Transverse colon (tissue), 4 donors: ENCODE measurements at regions not wholly inside any gene's neighbourhood (a gene's known extent, or its start where the extent isn't known, plus 50 kb on each side); places are given as distances from the start of the nearest gene placed in this dataset.
"Not testable (repeated sequence)": the region's sequence is repeated elsewhere in the genome, so short reads cannot be mapped to it uniquely, and the experiment has no call there.

ENCODE experiments used
- DNase-seq: peaks from one replicate; pipeline ENCODE4 v3.0.0-alpha.2; 2019
- H3K27ac ChIP-seq, 4 donors: fragments of 200-600 bp; sonication (generic); 2 replicates each; pipeline ENCODE4 v1.5.1; 2016 to 2018; ENCODE audit warnings: inconsistent platforms in 4 of 4
- H3K27me3 ChIP-seq: fragments of 200-600 bp; sonication (generic); 2 replicates; pipeline ENCODE4 v1.5.1; 2017; ENCODE audit warnings: inconsistent platforms
- H3K36me3 ChIP-seq, 4 donors: fragments of 200-600 bp; sonication (generic); 2 replicates each; pipeline ENCODE4 v1.5.1; 2017 to 2019; ENCODE audit warnings: inconsistent platforms in 4 of 4
- H3K4me1 ChIP-seq, 4 donors: fragments of 200-600 bp; sonication (generic); 2 replicates each; pipeline ENCODE4 v1.5.1; 2017 to 2020; ENCODE audit warnings: inconsistent platforms in 4 of 4
- H3K4me3 ChIP-seq, 4 donors: fragments of 200-600 bp; sonication (generic); 1 replicate in 1 of 4; 2 replicates in 3 of 4; pipeline versions ENCODE4 v1.5.1 to v1.6.1; 2017 to 2019; ENCODE audit warnings: inconsistent platforms in 4 of 4
- H3K9me3 ChIP-seq, 2 donors: fragments of 200-600 bp; sonication (generic); 2 replicates each; pipeline ENCODE4 v1.5.1; 2017 to 2019; ENCODE audit warnings: inconsistent platforms in 2 of 2
- EP300 ChIP-seq: sonication (generic); formaldehyde crosslinking; IDR thresholded peaks from one replicate; pipeline ENCODE4 v1.6.1; 2017; ENCODE audit warnings: antibody characterized with exemption, low read depth
- POLR2A ChIP-seq: fragments of 450-650 bp; IDR thresholded peaks from one replicate; pipeline ENCODE4 v1.6.1; 2016; ENCODE audit warnings: antibody characterized with exemption, mild to moderate bottlenecking, moderate library complexity
- POLR2AphosphoS5 ChIP-seq, 3 donors: sonication (generic); formaldehyde crosslinking; IDR thresholded peaks; one replicate each; pipeline ENCODE4 v1.6.1; 2016; ENCODE audit warnings: antibody characterized with exemption in 3 of 3
- WGBS, 2 donors: methylation state at CpG; one replicate each; pipeline ENCODE4 v1.1.5; 2018; ENCODE audit warnings: low coverage in 1 of 2; 5-methylcytosine and 5-hydroxymethylcytosine counted together
- in situ Hi-C, 4 donors: fragments of 200-750 bp; cut with MboI; loops; one replicate each; pipeline versions ENCODE4 v1.15.0 to v1.15.1; 2017; ENCODE audit warnings: low sequenced_read_pairs in 3 of 4, low pct_ligation_motif_present in 1 of 4, low pct_unique_long_range_greater_than_20kb in 1 of 4
- intact Hi-C: fragments of 100-400 bp; cut with DNase I; formaldehyde crosslinking; loops from one replicate; pipeline ENCODE4 v1.15.1; 2023; ENCODE audit warnings: low total_unique reads
- TF ChIP-seq, protein P1 (sequence below), 5 experiments: fragments of 200-600 bp in 3 of 5; fragments of 450-650 bp in 2 of 5; sonication (generic) in 3 of 5; IDR thresholded peaks; 1 replicate in 2 of 5; 2 replicates in 3 of 5; pipeline ENCODE4 v1.5.1; 2016 to 2017; ENCODE audit warnings: antibody characterized with exemption in 5 of 5, inconsistent platforms in 3 of 5, mild to moderate bottlenecking in 2 of 5, moderate library complexity in 1 of 5

- in situ Hi-C loops, H3K36me3 ChIP-seq, H3K9me3 ChIP-seq, H3K27me3 ChIP-seq, intact Hi-C loops, H3K4me1 ChIP-seq: not testable (repeated sequence)
- Histone ChIP-seq H3K4me3 (peak overlapping the region in 3 of 4 donors; percentile 26 to 58 (median 36)), H3K27ac (peak overlapping the region; percentile 67 to 82 (median 73))
- 19 to 54% methylated on average over 10 to 27 of the region's 27 CpGs for WGBS, 2 donors
- peak; percentile 29 for DNase-seq
- peak in 2 of 3 donors; percentile 29 to 41 for TF ChIP-seq POLR2AphosphoS5 (IDR thresholded peaks at IDR 0.05)
- TF ChIP-seq POLR2A: peak; percentile 32
These were observed 677.5 kb upstream of the DEFB115 start for GRCh38 chr20:30579824-30580438.

DNA sequence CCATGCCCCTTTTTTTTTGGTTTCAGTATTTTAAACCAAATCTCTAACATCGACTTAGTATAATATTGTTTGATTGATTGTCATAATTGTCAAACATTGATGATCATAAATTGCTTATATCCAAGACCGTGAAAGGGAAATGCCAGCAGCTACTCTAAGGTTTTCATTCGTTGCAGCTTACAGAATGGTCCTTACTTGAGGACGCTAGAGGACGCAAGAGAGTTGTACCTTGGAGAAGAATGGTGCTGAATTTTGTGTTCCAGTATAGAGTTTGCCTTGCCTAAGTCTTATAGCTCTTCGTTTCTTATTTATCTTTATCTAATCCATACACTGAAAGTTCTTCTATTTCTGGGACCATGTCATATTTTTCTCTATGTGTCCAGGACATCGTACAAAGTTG, 675.6 kb upstream of the DEFB115 start:
- intact Hi-C loops, DNase-seq, H3K27ac ChIP-seq, H3K4me3 ChIP-seq, H3K9me3 ChIP-seq, H3K27me3 ChIP-seq, H3K36me3 ChIP-seq, in situ Hi-C loops: not testable (repeated sequence)
- peaks cover 0 to 14% (median 0%) of the 10 kb centered on the region in 4 donors for H3K4me1 ChIP-seq
- WGBS, 2 donors: 41 to 65% methylated on average over 7 of the region's 7 CpGs
- TF ChIP-seq, protein P1, sequence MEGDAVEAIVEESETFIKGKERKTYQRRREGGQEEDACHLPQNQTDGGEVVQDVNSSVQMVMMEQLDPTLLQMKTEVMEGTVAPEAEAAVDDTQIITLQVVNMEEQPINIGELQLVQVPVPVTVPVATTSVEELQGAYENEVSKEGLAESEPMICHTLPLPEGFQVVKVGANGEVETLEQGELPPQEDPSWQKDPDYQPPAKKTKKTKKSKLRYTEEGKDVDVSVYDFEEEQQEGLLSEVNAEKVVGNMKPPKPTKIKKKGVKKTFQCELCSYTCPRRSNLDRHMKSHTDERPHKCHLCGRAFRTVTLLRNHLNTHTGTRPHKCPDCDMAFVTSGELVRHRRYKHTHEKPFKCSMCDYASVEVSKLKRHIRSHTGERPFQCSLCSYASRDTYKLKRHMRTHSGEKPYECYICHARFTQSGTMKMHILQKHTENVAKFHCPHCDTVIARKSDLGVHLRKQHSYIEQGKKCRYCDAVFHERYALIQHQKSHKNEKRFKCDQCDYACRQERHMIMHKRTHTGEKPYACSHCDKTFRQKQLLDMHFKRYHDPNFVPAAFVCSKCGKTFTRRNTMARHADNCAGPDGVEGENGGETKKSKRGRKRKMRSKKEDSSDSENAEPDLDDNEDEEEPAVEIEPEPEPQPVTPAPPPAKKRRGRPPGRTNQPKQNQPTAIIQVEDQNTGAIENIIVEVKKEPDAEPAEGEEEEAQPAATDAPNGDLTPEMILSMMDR (IDR thresholded peaks at IDR 0.05): peak in 3 of 5 experiments; percentile 13 to 18 (median 18)

DNA sequence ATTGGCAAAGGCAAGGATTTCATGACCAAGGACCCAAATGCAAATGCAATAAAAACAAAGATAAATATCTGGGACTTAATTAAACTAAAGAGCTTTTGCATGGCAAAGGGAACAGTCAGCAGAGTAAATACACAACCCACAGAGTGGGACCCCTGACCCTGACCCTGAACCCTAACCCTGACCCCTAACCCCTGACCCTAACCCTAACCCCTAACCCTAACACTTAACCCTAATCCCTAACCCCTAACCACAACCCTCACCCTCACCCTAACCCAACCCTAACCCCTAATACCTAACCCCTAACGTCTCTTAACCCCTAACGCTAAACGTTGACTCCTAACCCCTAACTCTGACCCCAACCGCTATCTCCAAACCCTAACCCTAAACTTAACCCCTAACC, 673.1 kb upstream of the DEFB115 start:
- in situ Hi-C loops, H3K9me3 ChIP-seq, H3K36me3 ChIP-seq, intact Hi-C loops, DNase-seq, H3K4me3 ChIP-seq: not testable (repeated sequence)
- 87% methylated on average over 4 of the region's 4 CpGs; no CpG with 5 or more reads in 1 of the 2 donors for WGBS, 2 donors
- Histone ChIP-seq H3K27ac (peak overlapping the region in 1 of 4 donors; percentile 52), H3K27me3 (peaks cover 15% of the 10 kb centered on the region), H3K4me1 (peaks cover 0 to 12% (median 0%) of the 10 kb centered on the region in 4 donors)

DNA sequence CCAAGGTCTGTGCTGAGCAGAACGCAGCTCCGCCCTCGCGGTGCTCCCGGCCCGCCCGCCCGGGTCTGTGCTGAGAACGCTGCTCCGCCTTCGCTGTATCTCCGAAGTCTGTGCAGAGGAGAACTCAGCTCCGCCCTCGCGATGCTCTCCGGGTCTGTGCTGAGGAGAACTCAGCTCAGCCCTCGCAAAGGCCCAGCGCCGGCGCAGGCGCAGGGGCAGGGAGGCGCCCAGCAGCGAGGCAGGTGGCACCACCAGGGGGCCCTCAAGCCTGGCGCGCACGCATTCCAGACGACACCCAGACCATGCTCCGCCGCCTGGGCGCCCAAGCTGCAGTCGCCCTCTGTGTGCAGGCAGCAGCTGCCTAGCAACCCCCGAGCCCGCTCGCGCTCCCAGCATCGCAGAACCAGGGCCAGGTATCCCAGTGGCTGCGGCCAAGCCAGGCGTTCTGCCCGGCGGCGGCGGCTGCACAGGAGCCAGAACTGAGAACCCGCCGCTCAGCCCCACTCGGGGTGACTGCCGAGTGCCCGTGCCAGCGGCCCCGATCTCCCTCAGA, 672.1 kb upstream of the DEFB115 start:
- WGBS, 2 donors: 39% methylated on average over 16 of the region's 49 CpGs; no CpG with 5 or more reads in 1 of the 2 donors
- Histone ChIP-seq H3K27me3 (peaks cover 15% of the 10 kb centered on the region), H3K27ac (peak overlapping the region; percentile 52 to 57 (median 56)), H3K4me3 (peak overlapping the region in 3 of 4 donors; percentile 23 to 61 (median 33)), H3K4me1 (peaks cover 0 to 12% (median 0%) of the 10 kb centered on the region in 4 donors)
- H3K9me3 ChIP-seq, in situ Hi-C loops, H3K36me3 ChIP-seq, intact Hi-C loops: not testable (repeated sequence)
- peak; percentile 19 for DNase-seq
- TF ChIP-seq, protein P1 (IDR thresholded peaks at IDR 0.05): peak in 4 of 5 experiments; percentile 61 to 84 (median 68)
- peak; percentile 26 for TF ChIP-seq POLR2A

DNA sequence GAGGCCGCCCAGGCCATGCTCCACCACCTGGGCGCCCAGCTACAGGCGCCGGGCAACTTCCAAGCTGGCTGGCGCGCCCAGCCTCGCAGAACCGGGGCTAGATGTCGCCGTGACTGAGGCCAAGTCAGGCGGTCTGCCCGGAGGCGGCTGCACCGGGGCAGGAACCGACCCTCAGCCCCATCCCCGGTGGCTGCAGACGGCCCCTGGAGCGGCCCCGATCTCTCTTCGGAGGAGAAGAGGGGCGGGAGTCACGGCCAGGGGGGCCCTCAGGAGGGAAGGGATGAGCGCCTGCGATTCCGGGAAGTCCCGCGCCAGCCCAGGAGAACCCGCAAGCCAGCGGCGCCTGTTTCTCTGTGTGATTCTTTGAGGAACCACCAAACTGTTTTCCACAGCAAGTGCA, 671.3 kb upstream of the DEFB115 start:
- in situ Hi-C loops, H3K9me3 ChIP-seq, intact Hi-C loops, DNase-seq, H3K36me3 ChIP-seq: not testable (repeated sequence)
- peaks cover 15% of the 10 kb centered on the region for H3K27me3 ChIP-seq
- peak overlapping the region in 3 of 4 donors; percentile 23 to 61 (median 33) for H3K4me3 ChIP-seq
- H3K27ac ChIP-seq: peak overlapping the region in 2 of 4 donors; percentile 8 to 38
- peaks cover 0 to 12% (median 0%) of the 10 kb centered on the region in 4 donors for H3K4me1 ChIP-seq
- 15 to 53% methylated on average over 5 to 15 of the region's 30 CpGs for WGBS, 2 donors

- Histone ChIP-seq H3K9me3 (no peaks in the 10 kb centered on the region), H3K27ac (no peak overlapping the region), H3K4me3 (no peak overlapping the region), H3K27me3 (no peaks in the 10 kb centered on the region), H3K4me1 (no peaks in the 10 kb centered on the region), H3K36me3 (no peaks in the 10 kb centered on the region)
- WGBS, 2 donors: 80 to 83% methylated on average over 1 to 21 of the region's 22 CpGs
- intact Hi-C loops: no loop called here
- in situ Hi-C loops: no loop called here
- TF ChIP-seq EP300 (no peak), POLR2A (no peak)
- TF ChIP-seq, protein P1 (IDR thresholded peaks at IDR 0.05): no peak
- no peak for DNase-seq
These were observed 663.9 kb upstream of the DEFB115 start for GRCh38 chr20:30593572-30593971.
